ENCODE measurements at regions not wholly inside any gene's neighbourhood (a gene's known extent, or its start where the extent isn't known, plus 50 kb on each side); places are given as distances from the start of the nearest gene placed in this dataset.

GRCh38 chr7:94130716-94131115 is 126.6 kb upstream of the BET1 start:
- no peak for TF ChIP-seq CTCF (IDR thresholded peaks at IDR 0.05; ENCODE audit: partially characterized antibody, unreplicated experiment)
- no peaks in the 10 kb centered on the region for H3K4me1 Mint-ChIP-seq (ENCODE audit: low read depth, unreplicated experiment)
- no peaks in the 10 kb centered on the region for H3K36me3 Mint-ChIP-seq (ENCODE audit: unreplicated experiment)
- H3K27ac Mint-ChIP-seq (ENCODE audit: unreplicated experiment) = no peak overlapping the region
- no peaks in the 10 kb centered on the region for H3K27me3 Mint-ChIP-seq (ENCODE audit: unreplicated experiment)
- no peak for DNase-seq
- H3K9me3 Mint-ChIP-seq (ENCODE audit: unreplicated experiment) = no peaks in the 10 kb centered on the region
- H3K4me3 Mint-ChIP-seq (ENCODE audit: unreplicated experiment) = no peak overlapping the region

GRCh38 chr7:94133460-94133859 is 129.3 kb upstream of the BET1 start:
- no peak overlapping the region for H3K27ac Mint-ChIP-seq (ENCODE audit: unreplicated experiment)
- no peaks in the 10 kb centered on the region for H3K27me3 Mint-ChIP-seq (ENCODE audit: unreplicated experiment)
- H3K36me3 Mint-ChIP-seq (ENCODE audit: unreplicated experiment) = no peaks in the 10 kb centered on the region
- no peak for TF ChIP-seq CTCF (IDR thresholded peaks at IDR 0.05; ENCODE audit: partially characterized antibody, unreplicated experiment)
- no peaks in the 10 kb centered on the region for H3K9me3 Mint-ChIP-seq (ENCODE audit: unreplicated experiment)
- H3K4me1 Mint-ChIP-seq (ENCODE audit: low read depth, unreplicated experiment) = no peaks in the 10 kb centered on the region
- no peak overlapping the region for H3K4me3 Mint-ChIP-seq (ENCODE audit: unreplicated experiment)
- DNase-seq = no peak

- peaks cover 2% of the 10 kb centered on the region for H3K27me3 Mint-ChIP-seq (ENCODE audit: unreplicated experiment)
- no peak for DNase-seq
- no peak for TF ChIP-seq CTCF (IDR thresholded peaks at IDR 0.05; ENCODE audit: partially characterized antibody, unreplicated experiment)
- no peak overlapping the region for H3K4me3 Mint-ChIP-seq (ENCODE audit: unreplicated experiment)
- no peak overlapping the region for H3K27ac Mint-ChIP-seq (ENCODE audit: unreplicated experiment)
- no peaks in the 10 kb centered on the region for H3K9me3 Mint-ChIP-seq (ENCODE audit: unreplicated experiment)
- no peaks in the 10 kb centered on the region for H3K4me1 Mint-ChIP-seq (ENCODE audit: low read depth, unreplicated experiment)
- no peaks in the 10 kb centered on the region for H3K36me3 Mint-ChIP-seq (ENCODE audit: unreplicated experiment)
Measured at GRCh38 chr7:94135180-94135579, 131.0 kb upstream of the BET1 start.

GRCh38 chr7:94142281-94142680 is 138.1 kb upstream of the BET1 start:
- peaks cover 2% of the 10 kb centered on the region for H3K27me3 Mint-ChIP-seq (ENCODE audit: unreplicated experiment)
- H3K4me3 Mint-ChIP-seq (ENCODE audit: unreplicated experiment) = no peak overlapping the region
- no peaks in the 10 kb centered on the region for H3K9me3 Mint-ChIP-seq (ENCODE audit: unreplicated experiment)
- H3K36me3 Mint-ChIP-seq (ENCODE audit: unreplicated experiment) = no peaks in the 10 kb centered on the region
- H3K4me1 Mint-ChIP-seq (ENCODE audit: low read depth, unreplicated experiment) = peaks cover 2% of the 10 kb centered on the region
- no peak overlapping the region for H3K27ac Mint-ChIP-seq (ENCODE audit: unreplicated experiment)
- no peak for DNase-seq
- no peak for TF ChIP-seq CTCF (IDR thresholded peaks at IDR 0.05; ENCODE audit: partially characterized antibody, unreplicated experiment)

GRCh38 chr7:94145602-94146001 is 141.4 kb upstream of the BET1 start:
- no peaks in the 10 kb centered on the region for H3K9me3 Mint-ChIP-seq (ENCODE audit: unreplicated experiment)
- H3K36me3 Mint-ChIP-seq (ENCODE audit: unreplicated experiment) = no peaks in the 10 kb centered on the region
- no peak overlapping the region for H3K27ac Mint-ChIP-seq (ENCODE audit: unreplicated experiment)
- no peak for TF ChIP-seq CTCF (IDR thresholded peaks at IDR 0.05; ENCODE audit: partially characterized antibody, unreplicated experiment)
- no peak for DNase-seq
- no peak overlapping the region for H3K4me3 Mint-ChIP-seq (ENCODE audit: unreplicated experiment)
- H3K4me1 Mint-ChIP-seq (ENCODE audit: low read depth, unreplicated experiment) = peaks cover 2% of the 10 kb centered on the region
- H3K27me3 Mint-ChIP-seq (ENCODE audit: unreplicated experiment) = no peaks in the 10 kb centered on the region
